HG02870 (cell line): ENCODE measurements at regions not wholly inside any gene's neighbourhood (a gene's known extent, or its start where the extent isn't known, plus 50 kb on each side); places are given as distances from the start of the nearest gene placed in this dataset.
"Not testable (repeated sequence)": the region's sequence is repeated elsewhere in the genome, so short reads cannot be mapped to it uniquely, and the experiment has no call there.

Experiments
- ATAC-seq: cut with Tn5 transposase; IDR thresholded peaks from one replicate; pipeline ENCODE4 v1.9.1; 2021; ENCODE audit warnings: mild to moderate bottlenecking, moderate library complexity; ENCODE audit not compliant: unreplicated experiment

DNA sequence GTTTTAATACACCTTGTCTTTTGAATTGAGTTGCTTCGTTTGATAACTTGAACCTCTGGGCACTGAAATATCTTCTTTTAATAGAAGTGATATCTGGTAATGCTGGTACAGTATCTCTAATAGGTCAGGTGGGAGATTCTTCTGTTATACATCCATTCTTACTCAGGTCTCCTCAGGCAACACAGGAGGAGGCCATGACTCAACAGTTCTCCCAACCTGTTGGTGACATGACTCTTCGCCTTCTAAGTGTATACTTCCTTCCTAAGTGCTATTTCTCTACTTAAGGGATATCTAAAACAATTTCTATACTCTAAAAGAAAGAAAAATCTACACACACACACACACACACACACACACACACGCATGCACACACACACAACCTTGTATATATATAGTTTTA, 509.1 kb downstream of the PCNX1 start:
- no peak for ATAC-seq

DNA sequence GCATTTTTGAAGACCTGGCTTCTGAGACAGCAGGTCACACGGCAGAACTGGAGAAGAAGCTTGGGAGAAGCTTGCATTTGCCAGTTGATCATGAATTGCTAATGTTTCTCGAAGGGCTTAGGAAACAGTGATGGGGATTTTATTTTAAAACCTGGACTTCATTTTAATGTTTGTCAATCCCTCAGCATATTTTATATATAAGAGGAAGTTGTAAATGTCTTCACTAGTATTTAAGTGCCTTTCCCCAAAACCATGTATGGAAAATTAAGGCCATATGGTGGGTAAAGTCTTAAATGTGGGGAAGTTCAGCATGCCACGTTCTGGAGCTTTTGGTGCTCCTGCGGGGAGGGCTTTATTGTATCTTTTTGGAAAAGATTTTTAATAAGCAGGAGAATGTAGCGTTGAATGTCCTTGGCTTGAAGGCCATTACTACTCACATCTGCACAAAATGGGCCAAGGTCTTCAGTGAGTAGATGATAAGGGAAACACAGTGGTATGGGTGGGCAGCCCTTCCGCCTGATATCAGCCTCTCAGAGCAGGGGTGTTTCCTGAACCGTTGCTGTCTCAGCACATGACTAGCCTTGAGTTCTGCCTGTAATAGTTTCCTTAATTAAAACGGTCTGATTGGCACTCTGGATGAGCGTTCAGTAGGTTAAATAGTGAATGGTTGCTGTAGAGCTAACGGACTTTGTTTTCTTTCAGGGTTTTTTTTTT, 511.4 kb downstream of the PCNX1 start:
- ATAC-seq: no peak

DNA sequence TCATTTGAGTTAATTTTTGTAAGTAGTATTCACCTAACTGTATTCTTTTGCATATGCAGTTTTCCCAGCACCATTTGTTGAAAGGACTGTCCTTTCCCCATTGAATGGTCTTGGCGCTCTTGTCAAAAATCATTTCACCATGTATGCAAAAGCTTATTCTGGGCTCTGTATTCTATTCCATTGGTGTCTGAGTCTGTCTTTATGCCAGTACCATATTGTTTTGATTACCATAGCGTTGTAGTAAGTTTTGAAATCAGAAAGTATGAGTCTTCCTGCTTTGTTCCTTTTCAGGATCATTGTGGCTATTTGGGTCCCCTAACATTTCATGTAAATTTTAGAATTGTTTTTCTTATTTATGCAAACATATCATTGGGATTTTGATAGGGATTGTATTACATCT, 508.7 kb upstream of the RGS6 start:
- ATAC-seq: no peak

DNA sequence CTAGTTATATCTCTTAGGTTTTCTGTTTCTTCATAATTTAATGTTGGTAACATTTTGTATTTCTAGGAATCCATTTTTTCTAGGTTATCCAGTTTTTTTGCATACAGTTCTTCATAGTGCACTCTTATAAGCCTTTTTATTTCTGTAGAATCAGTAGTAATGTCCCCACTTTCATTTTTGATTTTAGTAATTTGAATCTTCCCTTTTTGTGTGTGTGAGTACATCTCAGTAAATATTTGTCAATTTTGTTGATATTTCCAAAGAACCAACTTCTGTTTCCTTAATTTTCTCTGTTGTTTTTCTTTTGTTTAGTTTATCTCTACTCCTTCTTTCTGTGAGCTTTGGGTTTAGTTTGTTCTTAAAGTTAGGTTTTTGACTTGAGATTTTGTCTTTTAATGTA, 507.3 kb upstream of the RGS6 start:
- ATAC-seq: no peak

DNA sequence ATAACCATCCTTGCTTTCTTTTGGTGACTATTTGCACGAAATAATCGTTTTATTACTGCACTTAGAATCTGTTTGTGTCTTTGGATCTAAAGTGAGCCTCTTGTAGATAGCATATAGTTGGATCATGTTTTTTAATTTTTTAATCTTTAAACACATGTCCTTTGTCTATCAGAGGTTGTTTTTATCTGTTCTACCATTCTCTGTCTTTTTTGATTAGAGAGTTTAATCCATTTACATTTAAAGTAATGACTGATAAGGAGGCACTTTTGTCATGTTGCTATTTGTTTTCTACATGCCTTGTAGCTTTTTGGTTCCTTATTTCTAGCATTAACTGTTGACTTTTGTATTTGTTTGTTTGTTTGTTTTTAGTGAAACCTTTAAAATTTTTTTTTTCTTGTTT, 506.2 kb upstream of the RGS6 start:
- no peak for ATAC-seq

DNA sequence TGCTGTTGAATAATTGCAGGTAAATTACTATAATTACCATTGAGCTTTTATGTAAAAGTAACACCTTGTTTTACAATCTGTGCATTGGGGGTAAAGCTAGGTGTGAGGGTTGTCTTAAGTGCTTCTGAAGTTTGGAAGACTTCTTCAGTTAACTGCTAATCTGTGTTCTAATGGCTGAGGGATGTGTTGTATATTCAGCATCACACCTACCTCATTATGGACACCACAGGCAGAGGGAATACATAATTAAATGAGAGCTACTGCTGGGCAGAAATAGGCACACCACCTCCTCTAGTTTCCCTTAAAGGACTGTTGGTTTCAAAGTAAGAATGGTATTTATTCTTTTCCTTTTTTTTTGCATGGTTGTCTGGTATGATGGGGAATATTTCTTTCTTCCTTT, 502.3 kb upstream of the RGS6 start:
- no peak for ATAC-seq

DNA sequence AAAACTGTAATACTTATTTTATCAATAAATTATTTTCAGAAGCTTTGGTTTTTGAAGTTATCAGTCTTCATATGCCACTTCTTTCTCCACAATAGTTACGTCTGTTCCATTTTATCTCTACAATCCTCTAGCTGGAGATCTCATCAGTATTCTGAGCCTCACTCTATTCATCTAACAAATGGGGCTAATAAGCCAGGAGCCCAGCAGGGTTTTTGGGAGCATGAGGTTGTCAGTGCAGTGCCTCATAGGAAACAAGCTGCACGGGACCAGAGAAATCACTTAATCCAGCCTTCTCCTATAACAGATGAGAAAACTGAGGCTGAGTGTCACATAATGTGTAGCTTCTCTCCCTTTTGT, 501.9 kb upstream of the RGS6 start:
- ATAC-seq: no peak

DNA sequence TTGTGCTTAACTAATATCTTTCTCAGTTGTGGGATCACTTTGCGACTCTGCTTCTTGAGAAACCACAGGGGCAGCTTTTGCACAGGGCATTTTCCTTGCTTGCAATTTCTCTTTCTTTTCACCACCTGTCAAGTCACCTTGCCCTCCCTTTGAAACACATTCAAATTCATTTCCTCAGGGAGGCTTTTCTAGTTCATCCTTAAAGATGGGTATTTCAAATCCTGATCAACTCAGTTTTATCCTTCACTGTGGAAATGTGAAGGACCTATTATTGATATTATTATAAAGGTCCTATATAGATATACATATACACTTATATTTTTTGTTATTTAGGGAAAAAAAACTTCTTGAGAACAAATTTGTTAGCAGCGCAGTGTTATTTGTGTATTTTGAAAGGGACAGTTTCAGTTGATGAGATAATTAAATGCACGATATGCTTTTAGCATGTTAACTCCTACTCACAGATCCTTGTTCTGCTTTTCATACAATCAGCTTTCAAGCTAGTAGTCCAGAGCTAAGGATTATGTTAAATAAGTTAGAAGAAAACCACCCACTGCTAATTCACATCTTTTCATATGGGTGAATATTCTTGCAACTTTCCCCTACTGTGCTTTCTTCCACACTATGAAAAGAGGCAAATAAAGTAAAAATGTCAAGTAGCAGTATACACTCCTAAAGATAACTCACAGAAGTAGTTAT, 501.4 kb upstream of the RGS6 start:
- no peak for ATAC-seq

DNA sequence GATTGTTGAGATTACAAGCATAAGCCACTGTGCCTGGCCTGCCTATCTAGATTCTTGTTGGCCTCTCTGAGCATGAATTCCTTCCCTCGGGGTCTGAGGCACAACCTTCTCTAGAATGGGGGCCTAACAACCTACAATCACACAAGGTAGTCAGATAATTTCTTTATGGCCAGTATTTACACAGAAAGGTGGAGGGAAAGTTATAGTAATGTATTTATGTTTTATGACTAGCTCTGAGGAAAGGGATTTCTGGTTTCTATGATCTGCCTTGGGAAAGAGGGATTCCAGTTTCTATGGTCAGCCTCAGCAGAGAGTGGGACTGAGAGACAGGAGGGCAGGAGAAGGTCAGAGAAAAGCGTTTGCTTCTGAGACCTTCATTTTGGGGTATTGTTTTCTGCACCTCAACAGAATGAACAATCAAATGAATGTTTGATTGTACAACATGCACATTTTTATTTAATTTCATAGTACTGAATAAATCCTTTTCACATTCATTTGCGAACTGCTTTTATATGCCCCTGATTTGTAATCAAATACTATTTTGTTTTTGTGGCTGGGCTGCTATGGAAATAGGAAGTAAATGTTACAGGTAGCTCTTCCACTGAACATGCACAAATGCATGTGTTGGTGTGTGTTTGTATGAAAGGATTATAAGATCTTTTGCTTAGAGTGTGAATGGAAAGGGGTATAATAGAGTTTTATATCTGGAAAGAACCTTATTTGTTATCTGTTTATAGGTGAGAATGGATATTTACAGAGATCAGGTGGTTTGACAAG, 499.7 kb upstream of the RGS6 start:
- no peak for ATAC-seq

DNA sequence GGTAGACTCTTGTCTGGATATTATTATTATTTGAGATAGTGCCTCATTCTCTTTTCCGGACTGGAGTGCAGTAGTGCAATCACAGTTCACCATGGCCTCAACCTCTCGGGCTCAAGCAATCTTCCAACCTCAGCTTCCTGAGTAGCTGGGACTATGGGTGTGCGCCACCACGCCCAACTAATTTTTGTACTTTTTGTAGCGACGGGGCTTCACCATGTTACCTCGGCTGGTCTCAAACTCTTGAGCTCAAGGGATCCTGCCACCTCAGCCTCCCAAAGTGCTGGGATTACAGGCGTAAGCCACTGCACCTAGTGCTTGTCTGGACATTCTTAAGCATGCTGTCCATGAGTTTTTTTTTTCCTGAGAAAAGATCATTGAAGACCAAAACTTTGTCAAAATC, 498.9 kb upstream of the RGS6 start:
- no peak for ATAC-seq

DNA sequence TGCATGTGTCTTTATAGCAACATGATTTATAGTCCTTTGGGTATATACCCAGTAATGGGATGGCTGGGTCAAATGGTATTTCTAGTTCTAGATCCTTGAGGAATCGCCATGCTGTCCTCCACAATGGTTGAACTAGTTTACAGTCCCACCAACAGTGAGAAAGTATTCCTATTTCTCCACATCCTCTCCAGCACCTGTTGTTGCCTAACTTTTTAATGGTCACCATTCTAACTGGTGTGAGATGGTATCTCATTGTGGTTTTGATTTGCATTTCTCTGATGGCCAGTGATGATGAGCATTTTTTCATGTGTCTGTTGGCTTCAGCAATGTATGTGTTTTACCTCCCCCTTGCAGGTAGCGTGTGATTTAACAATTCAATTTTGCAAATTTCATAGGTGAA, 496.6 kb upstream of the RGS6 start:
- ATAC-seq: not testable (repeated sequence)

DNA sequence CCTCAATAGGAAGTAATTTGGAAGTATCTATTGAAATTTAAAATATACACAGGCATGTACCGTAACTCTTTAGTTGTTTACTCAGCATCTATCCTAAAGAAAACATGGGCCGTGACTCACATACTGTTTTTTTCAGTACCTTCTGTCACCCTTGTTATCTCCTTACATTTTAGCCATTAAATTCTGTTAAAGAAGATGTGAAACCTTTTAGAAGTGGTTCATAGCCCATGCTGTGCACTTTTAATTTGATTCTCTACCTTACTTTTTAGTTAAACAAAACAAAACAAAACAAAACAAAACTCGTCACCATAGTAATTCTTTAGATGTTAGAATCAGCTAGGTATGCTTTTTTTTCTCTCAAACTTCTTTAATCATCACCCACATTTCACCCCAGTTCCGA, 494.4 kb upstream of the RGS6 start:
- ATAC-seq: no peak

DNA sequence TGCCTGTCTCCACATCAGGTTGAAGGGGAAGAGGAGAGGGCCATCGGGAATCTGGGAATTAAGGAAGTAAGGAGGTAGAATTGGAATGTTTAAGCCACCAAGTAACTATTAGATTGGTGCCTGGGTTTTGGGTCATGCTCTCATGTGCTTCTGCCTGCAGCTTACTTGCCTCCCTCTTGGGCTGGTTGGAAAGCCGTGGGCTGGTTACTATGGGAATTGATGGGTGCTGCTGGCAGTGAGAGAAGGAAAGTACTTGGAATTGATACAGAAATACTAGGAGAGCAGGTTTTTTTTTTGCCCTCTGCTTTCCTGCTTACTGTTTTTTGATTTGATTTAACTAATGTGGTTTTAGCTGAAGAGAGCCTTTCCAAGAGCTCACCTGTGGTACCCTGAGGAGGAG, 493.5 kb upstream of the RGS6 start:
- ATAC-seq: no peak

DNA sequence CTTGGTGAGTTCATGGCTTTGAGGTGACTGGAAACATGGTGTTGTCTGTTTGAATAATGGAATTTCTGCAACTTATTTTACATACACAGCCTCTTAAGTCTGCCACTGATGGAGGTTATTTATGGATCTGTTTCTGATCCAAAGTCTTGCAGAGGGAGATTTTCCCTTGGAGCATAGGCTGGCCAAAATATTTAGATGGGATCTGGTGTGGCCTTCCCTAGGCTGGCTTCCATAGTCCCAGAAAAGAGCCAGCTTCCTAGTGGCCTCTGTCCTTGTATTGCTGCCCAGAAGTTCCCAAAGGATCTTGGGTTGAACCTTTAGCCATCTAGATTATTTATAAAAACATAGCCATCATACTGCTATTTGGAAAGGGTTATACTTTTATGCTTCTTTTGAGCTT, 491.1 kb upstream of the RGS6 start:
- ATAC-seq: no peak

DNA sequence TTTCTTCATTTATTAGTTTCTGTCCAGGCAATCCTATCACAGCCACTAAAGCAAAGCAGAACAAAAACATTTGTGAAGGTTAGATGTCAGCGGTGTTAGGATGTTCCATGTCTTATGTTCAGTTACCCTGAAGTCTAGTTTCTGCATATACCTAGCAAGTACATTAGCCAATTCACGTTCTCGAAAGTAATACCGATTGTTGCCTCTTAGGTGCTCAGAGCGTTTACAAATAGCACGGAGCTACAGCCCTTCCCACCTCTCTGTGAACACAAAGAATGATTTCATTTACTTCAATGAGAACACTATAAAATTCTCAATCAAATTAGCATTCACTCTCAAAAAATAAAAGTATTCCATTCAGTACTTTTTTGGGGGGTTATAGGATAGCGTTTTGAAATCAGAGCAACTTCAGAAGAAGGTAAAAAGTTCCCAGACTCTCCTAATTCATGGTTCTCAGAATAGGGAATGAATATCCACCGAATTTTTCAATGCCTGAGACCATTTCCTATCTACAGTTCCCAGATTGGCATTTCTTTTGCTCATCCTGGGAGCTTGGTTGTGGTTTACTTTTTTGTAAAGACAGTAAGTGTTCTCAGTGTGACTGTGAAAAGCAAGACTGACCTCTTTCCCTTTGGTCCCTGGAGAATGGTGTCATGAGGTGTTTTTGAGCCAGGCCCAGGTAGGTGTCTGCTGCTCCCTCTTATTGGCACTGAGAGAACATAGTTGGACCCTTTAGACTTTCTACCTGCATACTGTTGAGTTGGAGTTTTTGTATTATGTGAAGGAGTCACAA, 488.0 kb upstream of the RGS6 start:
- ATAC-seq: no peak

DNA sequence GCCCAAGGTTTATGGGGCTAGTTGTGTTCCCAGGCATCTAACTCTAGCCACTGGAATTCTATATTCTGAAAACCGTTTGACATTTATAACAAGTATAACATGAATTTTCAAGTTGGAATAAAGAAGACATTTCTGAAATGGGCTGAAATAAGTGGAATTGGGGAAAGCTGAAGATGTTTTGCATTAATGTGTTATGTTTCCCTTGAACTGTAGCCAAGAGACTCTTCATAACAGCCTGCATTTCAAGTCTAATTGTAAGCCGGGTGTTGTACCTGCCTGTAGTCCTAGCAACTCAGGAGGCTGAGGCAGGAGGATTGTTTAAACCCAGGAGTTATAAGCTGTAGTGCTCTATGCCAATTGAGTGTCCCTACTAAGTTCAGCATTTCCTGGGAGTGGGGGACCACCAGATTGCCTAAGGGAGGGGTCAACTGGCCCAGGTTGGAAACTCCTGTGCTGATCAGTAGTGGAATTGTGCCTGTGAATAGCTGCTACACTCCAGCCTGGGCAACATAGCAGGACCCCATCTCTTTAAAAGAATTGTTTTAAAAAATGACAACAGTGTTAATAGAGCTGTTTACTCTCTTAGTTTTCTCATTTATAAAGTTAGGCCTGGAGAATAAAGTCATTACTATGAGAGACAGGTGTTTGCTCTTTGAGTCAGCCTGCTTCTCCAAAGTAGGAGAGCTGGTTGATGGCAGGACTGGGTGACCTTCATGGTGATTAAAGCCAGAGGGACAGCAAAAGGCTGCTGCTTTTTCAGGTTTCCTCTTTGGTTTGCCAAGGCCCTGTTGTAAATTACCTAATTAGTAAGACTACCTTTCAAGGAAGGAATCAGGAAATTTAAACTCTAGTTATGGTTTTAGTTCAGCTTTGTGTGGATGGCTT, 483.6 kb upstream of the RGS6 start:
- ATAC-seq: no peak

DNA sequence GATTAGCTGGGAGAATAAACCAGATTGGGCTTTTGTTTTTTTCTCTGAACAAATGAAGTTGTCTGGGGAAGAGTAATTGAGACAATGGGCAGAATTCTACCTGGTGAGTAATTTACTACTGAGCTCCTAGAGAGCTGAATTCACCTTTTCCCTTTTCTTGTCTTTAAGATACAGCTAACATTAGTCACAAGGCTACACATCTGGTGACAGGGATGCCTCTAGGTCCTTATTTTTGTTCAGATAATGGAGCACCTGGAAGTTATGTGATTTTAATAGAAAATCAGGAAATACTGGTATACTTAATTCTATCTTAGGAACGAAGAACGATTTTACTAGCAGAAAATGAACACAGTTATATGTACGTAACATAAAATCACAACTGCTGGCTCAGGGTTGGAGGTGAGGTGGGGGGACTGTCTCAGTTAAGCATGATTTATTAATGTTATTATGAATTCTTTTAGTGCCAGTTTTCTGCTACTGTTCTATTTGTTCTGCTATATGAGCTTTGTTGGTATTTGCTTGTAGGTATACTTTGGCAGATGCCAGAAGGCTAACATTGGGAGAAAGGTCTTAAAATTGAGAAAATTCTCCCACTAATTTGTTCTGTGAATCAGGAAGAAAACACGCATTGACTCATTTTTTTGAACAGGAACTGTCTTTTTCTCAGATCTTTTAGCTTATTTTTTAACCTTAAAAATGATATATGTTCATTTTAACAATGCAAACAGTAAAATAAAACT, 482.7 kb upstream of the RGS6 start:
- ATAC-seq: no peak

DNA sequence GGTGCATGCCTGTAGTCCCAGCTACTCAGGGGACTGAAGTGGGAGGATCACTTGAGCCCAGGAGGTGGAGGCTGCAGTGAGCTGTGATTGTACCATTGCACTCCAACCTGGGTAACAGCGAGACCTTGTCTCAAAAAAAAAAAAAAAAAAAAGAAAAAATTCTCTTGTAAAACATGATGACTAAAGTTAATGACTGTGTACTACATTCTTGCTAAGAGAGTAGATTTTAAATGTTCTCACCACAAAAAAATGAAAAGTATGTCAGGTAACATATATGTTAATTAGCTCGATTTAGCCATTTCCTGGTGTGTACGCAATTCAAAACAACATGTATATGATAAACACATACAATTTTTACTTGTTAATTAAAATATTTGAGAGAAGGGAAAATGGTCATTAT, 480.7 kb upstream of the RGS6 start:
- ATAC-seq: no peak

DNA sequence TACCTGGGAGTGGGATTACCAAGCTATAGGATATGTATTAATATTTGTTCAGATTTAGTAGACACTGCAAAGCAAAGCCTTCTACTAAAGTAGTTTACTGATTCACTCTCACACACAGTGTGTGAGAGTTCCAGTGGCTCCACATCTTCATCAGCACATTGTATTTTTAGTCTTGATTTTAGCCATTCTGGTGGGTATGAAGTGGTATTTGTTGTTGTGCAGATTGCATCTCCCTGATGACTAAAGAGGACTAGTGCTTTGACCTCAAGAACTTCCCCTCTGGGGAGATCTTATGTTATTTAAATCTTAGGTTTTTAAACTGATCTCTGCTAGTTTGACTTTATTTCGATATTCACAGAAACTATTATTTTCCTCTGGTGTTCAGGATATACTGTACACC, 479.7 kb upstream of the RGS6 start:
- no peak for ATAC-seq

DNA sequence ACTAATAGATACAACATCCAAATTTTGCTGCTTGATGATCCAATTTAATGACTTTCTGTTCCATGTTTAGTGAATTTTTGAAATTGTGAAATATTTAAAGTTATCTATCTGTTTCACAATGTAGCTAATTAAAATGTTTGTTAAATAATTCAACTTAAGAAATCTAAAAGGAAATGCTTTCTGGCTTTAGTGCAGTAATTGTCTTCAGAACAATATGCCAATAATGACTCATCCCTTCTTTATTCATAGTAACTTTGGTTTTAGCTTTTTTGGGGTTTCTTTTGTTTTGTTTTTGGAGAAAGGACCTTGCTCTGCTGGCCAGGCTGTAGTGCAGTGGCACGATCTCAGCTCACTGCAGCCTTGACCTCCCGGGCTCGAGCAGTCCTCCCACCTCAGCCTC, 479.2 kb upstream of the RGS6 start:
- ATAC-seq: no peak
